ENCODE measurements at regions not wholly inside any gene's neighbourhood (a gene's known extent, or its start where the extent isn't known, plus 50 kb on each side); places are given as distances from the start of the nearest gene placed in this dataset.

- Mint-ChIP-seq H3K4me1 (no peaks in the 10 kb centered on the region), H3K9me3 (no peaks in the 10 kb centered on the region), H3K4me3 (no peak overlapping the region), H3K27ac (no peak overlapping the region), H3K27me3 (peaks cover 10% of the 10 kb centered on the region), H3K36me3 (ENCODE audit: low read depth) (no peaks in the 10 kb centered on the region)
- no peak for DNase-seq
- intact Hi-C loops (cut with micrococcal nuclease) = no loop called here
Observed at GRCh38 chr1:99527078-99527477, 118.8 kb upstream of the PALMD start.

- H3K27ac Mint-ChIP-seq = no peak overlapping the region
- intact Hi-C loops (cut with micrococcal nuclease) = no loop called here
Observed at GRCh38 chr1:99527545-99527944, 118.4 kb upstream of the PALMD start.

DNA sequence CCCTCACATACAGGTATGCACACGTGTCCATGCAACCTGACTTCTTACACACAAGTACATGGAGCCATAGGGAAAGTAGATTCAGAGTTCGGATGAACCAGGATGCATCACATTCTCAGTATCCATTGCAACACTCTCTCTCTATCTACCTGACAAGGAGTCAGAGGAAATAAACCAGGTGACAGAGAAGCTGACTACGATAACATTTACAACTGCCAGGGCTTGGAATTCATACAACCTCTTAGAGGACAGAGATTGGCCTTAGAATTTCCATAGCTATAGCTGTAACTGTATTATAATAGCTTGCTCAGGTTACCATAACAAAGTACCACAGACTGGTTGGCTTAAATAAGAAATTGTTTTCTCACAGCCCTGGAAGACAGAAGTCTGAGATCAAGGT is 116.9 kb upstream of the PALMD start:
- H3K9me3 Mint-ChIP-seq = no peaks in the 10 kb centered on the region
- H3K27me3 Mint-ChIP-seq = peaks cover 7% of the 10 kb centered on the region
- intact Hi-C loops (cut with micrococcal nuclease) = no loop called here
- DNase-seq = no peak
- no peak overlapping the region for H3K27ac Mint-ChIP-seq
- H3K36me3 Mint-ChIP-seq (ENCODE audit: low read depth) = no peaks in the 10 kb centered on the region
- H3K4me1 Mint-ChIP-seq = no peaks in the 10 kb centered on the region
- no peak overlapping the region for H3K4me3 Mint-ChIP-seq

More at GRCh38 chr1:99527545-99527944, 118.4 kb upstream of the PALMD start:
- H3K4me1 Mint-ChIP-seq = no peaks in the 10 kb centered on the region
- peaks cover 10% of the 10 kb centered on the region for H3K27me3 Mint-ChIP-seq
- H3K9me3 Mint-ChIP-seq = no peaks in the 10 kb centered on the region
- DNase-seq = no peak
- no peak overlapping the region for H3K4me3 Mint-ChIP-seq
- H3K36me3 Mint-ChIP-seq (ENCODE audit: low read depth) = no peaks in the 10 kb centered on the region

DNA sequence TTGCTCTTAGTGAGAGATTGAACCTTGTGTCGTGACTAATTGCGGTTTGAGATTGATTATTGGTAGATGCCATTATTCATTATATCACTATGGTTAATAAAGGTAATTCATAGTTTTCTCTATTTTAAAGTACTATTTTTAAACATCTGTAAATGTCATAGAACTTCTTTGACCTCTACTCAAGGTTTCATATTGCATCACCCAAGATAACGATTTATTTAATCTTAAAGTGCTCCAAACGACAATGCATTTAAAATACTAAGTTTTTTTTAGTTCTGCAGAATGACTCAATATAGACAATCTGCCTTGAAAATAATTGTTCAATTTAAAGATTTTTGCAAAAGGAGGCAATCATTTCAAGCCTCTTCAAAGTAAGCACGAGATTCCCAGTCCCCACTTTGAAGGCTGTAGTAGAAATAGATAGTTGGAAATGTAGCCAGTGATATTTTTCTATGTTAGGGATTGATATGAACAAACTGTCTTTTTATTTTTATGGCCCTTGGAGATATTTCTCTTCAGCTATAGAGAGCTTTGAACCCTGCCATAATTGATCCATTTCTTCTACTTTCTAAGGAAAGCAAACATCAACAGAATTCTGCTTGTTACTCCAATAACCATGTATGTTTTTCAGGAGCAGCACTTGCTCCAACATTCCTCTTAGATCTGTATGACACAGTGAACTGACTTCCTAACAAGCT is 114.2 kb upstream of the PALMD start:
- no peak for DNase-seq
- Mint-ChIP-seq H3K36me3 (ENCODE audit: low read depth) (no peaks in the 10 kb centered on the region), H3K4me1 (no peaks in the 10 kb centered on the region), H3K27ac (no peak overlapping the region), H3K9me3 (no peaks in the 10 kb centered on the region), H3K4me3 (no peak overlapping the region), H3K27me3 (peaks cover 2% of the 10 kb centered on the region)
- intact Hi-C loops (cut with micrococcal nuclease) = no loop called here

GRCh38 chr1:99532276-99532580 is 113.7 kb upstream of the PALMD start:
- no peak overlapping the region for H3K4me3 Mint-ChIP-seq
- H3K9me3 Mint-ChIP-seq = no peaks in the 10 kb centered on the region
- peaks cover 2% of the 10 kb centered on the region for H3K27me3 Mint-ChIP-seq
- H3K27ac Mint-ChIP-seq = no peak overlapping the region
- H3K4me1 Mint-ChIP-seq = no peaks in the 10 kb centered on the region
- no peak for DNase-seq
- intact Hi-C loops (cut with micrococcal nuclease) = no loop called here
- no peaks in the 10 kb centered on the region for H3K36me3 Mint-ChIP-seq (ENCODE audit: low read depth)

DNA sequence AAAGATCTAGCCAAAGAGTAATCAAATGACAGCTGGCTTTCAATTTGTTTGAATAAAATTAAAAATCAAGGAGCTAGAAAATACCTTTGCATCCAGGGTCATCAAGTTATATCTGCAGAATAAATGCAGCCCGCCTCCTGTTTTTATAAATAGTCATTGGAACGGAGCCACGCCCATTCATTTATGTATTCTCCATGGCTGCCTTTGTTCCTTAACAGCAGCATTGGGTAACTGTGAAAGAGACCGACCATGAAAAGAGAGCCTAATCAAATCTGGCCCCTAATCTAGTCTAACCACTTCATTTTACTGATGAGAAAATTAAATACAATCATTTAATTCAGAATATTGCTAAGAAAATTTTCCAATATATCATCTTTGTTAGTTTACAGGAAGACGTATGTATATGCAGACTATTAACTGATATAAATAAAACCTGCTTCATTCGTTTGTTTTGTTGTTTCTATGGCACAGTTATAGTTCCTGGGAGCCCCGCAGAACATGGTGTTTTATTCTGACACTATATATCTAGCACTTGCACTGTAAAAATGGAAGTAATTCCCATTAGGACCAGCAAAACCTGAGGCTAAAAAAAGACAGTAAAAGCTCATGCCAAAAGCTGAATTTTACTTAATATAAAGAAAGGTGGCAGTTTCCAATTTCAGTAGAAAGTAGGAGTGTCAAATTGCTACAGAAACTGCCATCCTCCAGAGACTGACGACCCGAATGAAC is 111.8 kb upstream of the PALMD start:
- Mint-ChIP-seq H3K27ac (no peak overlapping the region), H3K27me3 (no peaks in the 10 kb centered on the region), H3K4me1 (no peaks in the 10 kb centered on the region), H3K9me3 (no peaks in the 10 kb centered on the region), H3K36me3 (ENCODE audit: low read depth) (no peaks in the 10 kb centered on the region), H3K4me3 (no peak overlapping the region)
- intact Hi-C loops (cut with micrococcal nuclease) = no loop called here
- DNase-seq = no peak

- intact Hi-C loops (cut with micrococcal nuclease) = no loop called here
- Mint-ChIP-seq H3K27me3 (no peaks in the 10 kb centered on the region), H3K27ac (no peak overlapping the region), H3K9me3 (no peaks in the 10 kb centered on the region), H3K36me3 (ENCODE audit: low read depth) (no peaks in the 10 kb centered on the region), H3K4me3 (no peak overlapping the region), H3K4me1 (no peaks in the 10 kb centered on the region)
- DNase-seq = no peak
Observed at GRCh38 chr1:99534638-99534930, 111.3 kb upstream of the PALMD start.

DNA sequence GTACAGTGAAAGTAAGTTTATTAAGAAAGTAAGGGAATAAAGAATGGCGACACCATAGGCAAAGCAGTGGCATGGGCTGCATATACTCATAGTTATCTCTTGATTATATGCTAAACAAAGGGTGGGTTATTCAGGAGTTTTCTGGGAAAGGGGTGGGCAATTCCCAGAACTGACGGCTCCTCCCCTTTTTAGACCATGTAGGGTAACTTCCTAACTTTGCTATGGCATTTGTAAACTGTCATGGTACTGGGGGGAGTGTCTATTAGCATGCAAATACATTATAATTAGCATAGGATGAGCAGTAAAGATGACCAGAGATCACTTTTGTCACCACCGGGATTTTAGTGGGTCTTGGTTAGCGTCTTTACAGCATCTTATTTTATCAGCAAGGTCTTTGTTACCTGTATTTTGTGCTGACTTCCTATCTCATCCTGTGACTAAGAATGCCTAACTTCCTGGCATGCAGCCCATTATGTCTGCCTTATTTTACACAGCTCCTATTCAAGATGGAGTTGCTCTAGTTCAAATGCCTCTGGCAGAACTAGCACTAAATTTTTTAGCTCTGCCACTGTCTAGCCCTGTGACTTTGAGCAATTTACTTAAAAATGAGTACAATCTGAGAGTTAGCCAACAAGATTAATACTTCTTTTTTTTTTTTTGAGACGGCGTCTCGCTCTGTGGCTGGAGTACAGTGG is 110.3 kb upstream of the PALMD start:
- H3K36me3 Mint-ChIP-seq (ENCODE audit: low read depth) = no peaks in the 10 kb centered on the region

GRCh38 chr1:99537886-99538617 is 107.9 kb upstream of the PALMD start:
- no peak overlapping the region for H3K27ac Mint-ChIP-seq
- no peaks in the 10 kb centered on the region for H3K4me1 Mint-ChIP-seq
- no peaks in the 10 kb centered on the region for H3K9me3 Mint-ChIP-seq
- no peak overlapping the region for H3K4me3 Mint-ChIP-seq
- intact Hi-C loops (cut with micrococcal nuclease) = no loop called here
- H3K27me3 Mint-ChIP-seq = peaks cover 3% of the 10 kb centered on the region
- H3K36me3 Mint-ChIP-seq (ENCODE audit: low read depth) = no peaks in the 10 kb centered on the region
- DNase-seq = no peak

More for the DNA sequence above, 110.3 kb upstream of the PALMD start:
- Mint-ChIP-seq H3K9me3 (no peaks in the 10 kb centered on the region), H3K27ac (no peak overlapping the region), H3K27me3 (peaks cover 2% of the 10 kb centered on the region), H3K4me3 (no peak overlapping the region), H3K4me1 (no peaks in the 10 kb centered on the region)
- intact Hi-C loops (cut with micrococcal nuclease) = no loop called here
- no peak for DNase-seq

DNA sequence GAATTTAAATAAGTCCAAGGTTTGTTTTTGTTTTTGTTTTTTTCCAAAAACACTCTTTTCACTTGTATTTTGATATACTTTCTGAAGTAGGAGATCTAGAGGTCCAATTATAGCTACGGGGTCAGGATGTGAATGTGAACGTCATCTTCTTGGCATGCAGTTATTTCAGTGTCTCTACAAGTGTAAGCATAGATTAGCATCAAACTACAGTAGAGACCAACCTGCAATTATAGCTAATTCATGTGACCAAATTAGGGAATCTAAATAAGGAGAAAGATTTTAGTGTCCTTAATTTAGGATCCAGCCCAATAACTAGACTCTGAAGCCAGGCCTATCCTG is 107.3 kb upstream of the PALMD start:
- intact Hi-C loops (cut with micrococcal nuclease) = no loop called here

GRCh38 chr1:99539131-99539530 is 106.8 kb upstream of the PALMD start:
- Mint-ChIP-seq H3K9me3 (no peaks in the 10 kb centered on the region), H3K27ac (no peak overlapping the region), H3K4me3 (no peak overlapping the region), H3K4me1 (no peaks in the 10 kb centered on the region), H3K27me3 (peaks cover 3% of the 10 kb centered on the region), H3K36me3 (ENCODE audit: low read depth) (no peaks in the 10 kb centered on the region)
- no peak for DNase-seq
- intact Hi-C loops (cut with micrococcal nuclease) = no loop called here

More for the DNA sequence above, 107.3 kb upstream of the PALMD start:
- no peak for DNase-seq
- Mint-ChIP-seq H3K27me3 (peaks cover 3% of the 10 kb centered on the region), H3K4me1 (no peaks in the 10 kb centered on the region), H3K36me3 (ENCODE audit: low read depth) (no peaks in the 10 kb centered on the region), H3K4me3 (no peak overlapping the region), H3K9me3 (no peaks in the 10 kb centered on the region), H3K27ac (no peak overlapping the region)

- intact Hi-C loops (cut with micrococcal nuclease) = no loop called here
- Mint-ChIP-seq H3K4me1 (peaks cover 3% of the 10 kb centered on the region), H3K9me3 (no peaks in the 10 kb centered on the region), H3K36me3 (ENCODE audit: low read depth) (no peaks in the 10 kb centered on the region), H3K27ac (no peak overlapping the region), H3K27me3 (peaks cover 3% of the 10 kb centered on the region), H3K4me3 (no peak overlapping the region)
- no peak for DNase-seq
Observed at GRCh38 chr1:99540744-99541143, 105.2 kb upstream of the PALMD start.

GRCh38 chr1:99544328-99544727 is 101.6 kb upstream of the PALMD start:
- Mint-ChIP-seq H3K27ac (no peak overlapping the region), H3K9me3 (no peaks in the 10 kb centered on the region), H3K27me3 (peaks cover 3% of the 10 kb centered on the region), H3K4me1 (peaks cover 3% of the 10 kb centered on the region), H3K4me3 (no peak overlapping the region), H3K36me3 (ENCODE audit: low read depth) (no peaks in the 10 kb centered on the region)
- intact Hi-C loops (cut with micrococcal nuclease) = no loop called here
- DNase-seq = no peak
